GM21390 (cell line): ENCODE measurements at regions not wholly inside any gene's neighbourhood (a gene's known extent, or its start where the extent isn't known, plus 50 kb on each side); places are given as distances from the start of the nearest gene placed in this dataset.

Experiments used
- ATAC-seq: cut with Tn5 transposase; IDR thresholded peaks from one replicate; pipeline ENCODE4 v1.9.1; 2021; ENCODE audit not compliant: unreplicated experiment

DNA sequence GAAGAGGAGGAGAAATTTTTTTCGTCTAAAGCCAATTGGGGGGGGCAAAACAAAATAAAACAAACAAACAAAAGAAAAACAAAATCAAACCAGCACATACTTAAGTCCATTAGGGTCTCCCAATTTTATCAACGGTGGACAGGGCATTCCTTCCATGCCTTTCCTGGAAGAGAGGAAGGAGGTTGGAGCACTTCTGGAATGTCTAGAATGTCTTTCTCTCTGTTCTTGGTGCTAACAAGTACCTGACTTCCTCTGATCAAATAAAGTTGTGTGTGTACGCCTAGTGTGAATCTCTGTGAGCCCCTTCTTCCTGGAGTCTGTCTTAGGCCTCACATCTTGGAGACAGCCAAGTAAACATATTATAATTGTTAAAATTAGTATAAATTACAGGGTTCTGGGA, 399.0 kb upstream of the LRRTM1 start:
- ATAC-seq = no peak

DNA sequence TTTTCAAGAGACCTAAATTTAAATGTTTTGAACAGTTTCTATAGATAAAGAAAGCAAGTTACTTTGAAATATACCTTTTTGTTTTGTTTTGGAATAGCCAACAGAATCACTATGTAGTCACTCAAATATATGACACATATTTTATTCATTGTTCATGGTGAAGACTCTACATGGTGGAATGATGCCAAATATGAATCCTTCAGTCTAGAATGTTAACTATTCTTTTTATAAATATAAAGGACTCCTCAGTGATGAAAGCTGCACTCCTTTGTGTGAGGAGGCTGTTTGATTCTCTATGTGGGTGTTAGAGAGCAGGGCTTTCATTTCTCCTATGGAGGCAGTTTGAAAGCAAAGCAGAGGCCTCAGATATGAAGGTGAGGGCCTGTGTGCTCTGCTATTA, 396.4 kb upstream of the LRRTM1 start:
- ATAC-seq = no peak
